WTC11 (cell line): ENCODE measurements at regions not wholly inside any gene's neighbourhood (a gene's known extent, or its start where the extent isn't known, plus 50 kb on each side); places are given as distances from the start of the nearest gene placed in this dataset.

Source experiments
- E2F5 ChIP-seq: sonication (generic); formaldehyde crosslinking; IDR thresholded peaks from 2 replicates; pipeline ENCODE4 v1.8.1; 2022; ENCODE audit warnings: mild to moderate bottlenecking, moderate library complexity, missing genetic modification reagents
- ELF4 ChIP-seq: sonication (generic); formaldehyde crosslinking; IDR thresholded peaks from 2 replicates; pipeline ENCODE4 v1.8.1; 2022; ENCODE audit warnings: low read depth, mild to moderate bottlenecking, moderate library complexity, missing genetic modification reagents
- ETV6 ChIP-seq: sonication (generic); formaldehyde crosslinking; IDR thresholded peaks from 2 replicates; pipeline ENCODE4 v1.8.1; 2022; ENCODE audit warnings: mild to moderate bottlenecking, missing genetic modification reagents
- FOXP1 ChIP-seq: sonication (generic); formaldehyde crosslinking; IDR thresholded peaks from 2 replicates; pipeline ENCODE4 v1.8.0; 2022; ENCODE audit warnings: missing genetic modification reagents, mild to moderate bottlenecking, moderate library complexity, borderline replicate concordance
- FOXP4 ChIP-seq: sonication (generic); formaldehyde crosslinking; IDR thresholded peaks from 2 replicates; pipeline ENCODE4 v1.8.0; 2022; ENCODE audit warnings: mild to moderate bottlenecking, missing genetic modification reagents
- NR2C2 ChIP-seq: sonication (generic); formaldehyde crosslinking; IDR thresholded peaks from 2 replicates; pipeline ENCODE4 v1.8.0; 2022; ENCODE audit warnings: mild to moderate bottlenecking, missing genetic modification reagents
- SP1 ChIP-seq: sonication (generic); formaldehyde crosslinking; conservative IDR thresholded peaks from 2 replicates; pipeline ENCODE4 v1.8.1; 2022; ENCODE audit warnings: missing genetic modification reagents
- STAT6 ChIP-seq: sonication (generic); formaldehyde crosslinking; conservative IDR thresholded peaks from 2 replicates; pipeline ENCODE4 v1.8.1; 2023; ENCODE audit warnings: mild to moderate bottlenecking, low read depth, missing genetic modification reagents, moderate library complexity
- ZNF232 ChIP-seq: sonication (generic); formaldehyde crosslinking; IDR thresholded peaks from 2 replicates; pipeline ENCODE4 v1.8.0; 2022; ENCODE audit warnings: mild to moderate bottlenecking, missing genetic modification reagents
- ZNF416 ChIP-seq: fragments of 250-450 bp; sonication (Bioruptor Pico); IDR thresholded peaks from 2 replicates; pipeline ENCODE4 v1.9.0; 2021; ENCODE audit warnings: mild to moderate bottlenecking, inconsistent platforms
- TF ChIP-seq, protein P1 (sequence below): fragments of 200-600 bp; IDR thresholded peaks from 2 replicates; pipeline ENCODE4 v1.8.0; 2022; ENCODE audit warnings: antibody characterized with exemption

GRCh38 chr12:58268069-58268468, 326.7 kb downstream of the ATP23 start:
- TF ChIP-seq, protein P1, sequence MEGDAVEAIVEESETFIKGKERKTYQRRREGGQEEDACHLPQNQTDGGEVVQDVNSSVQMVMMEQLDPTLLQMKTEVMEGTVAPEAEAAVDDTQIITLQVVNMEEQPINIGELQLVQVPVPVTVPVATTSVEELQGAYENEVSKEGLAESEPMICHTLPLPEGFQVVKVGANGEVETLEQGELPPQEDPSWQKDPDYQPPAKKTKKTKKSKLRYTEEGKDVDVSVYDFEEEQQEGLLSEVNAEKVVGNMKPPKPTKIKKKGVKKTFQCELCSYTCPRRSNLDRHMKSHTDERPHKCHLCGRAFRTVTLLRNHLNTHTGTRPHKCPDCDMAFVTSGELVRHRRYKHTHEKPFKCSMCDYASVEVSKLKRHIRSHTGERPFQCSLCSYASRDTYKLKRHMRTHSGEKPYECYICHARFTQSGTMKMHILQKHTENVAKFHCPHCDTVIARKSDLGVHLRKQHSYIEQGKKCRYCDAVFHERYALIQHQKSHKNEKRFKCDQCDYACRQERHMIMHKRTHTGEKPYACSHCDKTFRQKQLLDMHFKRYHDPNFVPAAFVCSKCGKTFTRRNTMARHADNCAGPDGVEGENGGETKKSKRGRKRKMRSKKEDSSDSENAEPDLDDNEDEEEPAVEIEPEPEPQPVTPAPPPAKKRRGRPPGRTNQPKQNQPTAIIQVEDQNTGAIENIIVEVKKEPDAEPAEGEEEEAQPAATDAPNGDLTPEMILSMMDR, result no peak
- TF ChIP-seq FOXP4 (no peak), ZNF416 (CRISPR knock-in tag) (no peak), E2F5 (CRISPR knock-in tag) (no peak), STAT6 (CRISPR knock-in tag) (no peak), ZNF232 (no peak), SP1 (CRISPR knock-in tag) (no peak), FOXP1 (CRISPR knock-in tag) (no peak), ELF4 (no peak), NR2C2 (CRISPR knock-in tag) (no peak), ETV6 (CRISPR knock-in tag) (no peak)
